HCT116 (cell line): ENCODE measurements at regions not wholly inside any gene's neighbourhood (a gene's known extent, or its start where the extent isn't known, plus 50 kb on each side); places are given as distances from the start of the nearest gene placed in this dataset.

ENCODE experiments used
- POLR2A ChIP-seq: IDR thresholded peaks from 2 replicates; pipeline ENCODE4 v1.7.0; 2011; ENCODE audit warnings: borderline replicate concordance; ENCODE audit not compliant: insufficient read depth, insufficient read length; ENCODE audit errors: extremely low read depth
- ZFX ChIP-seq: fragments of 450-650 bp; IDR thresholded peaks from 2 replicates; pipeline ENCODE4 v1.6.1; 2017
- TF ChIP-seq, protein P1 (sequence below), 3 experiments: fragments of 200-600 bp in 1 of 3; sonication (generic) in 1 of 3; IDR thresholded peaks in 2 of 3; conservative IDR thresholded peaks in 1 of 3; 2 replicates each; pipeline ENCODE4 v1.5.1; 2012 to 2017; ENCODE audit warnings: low read depth in 2 of 3, low read length in 2 of 3, antibody characterized with exemption in 1 of 3, borderline replicate concordance in 1 of 3, control low read depth in 1 of 3, mild to moderate bottlenecking in 1 of 3, mixed read lengths in 1 of 3, mixed run types in 1 of 3, moderate library complexity in 1 of 3; ENCODE audit not compliant: insufficient read depth in 1 of 3

DNA sequence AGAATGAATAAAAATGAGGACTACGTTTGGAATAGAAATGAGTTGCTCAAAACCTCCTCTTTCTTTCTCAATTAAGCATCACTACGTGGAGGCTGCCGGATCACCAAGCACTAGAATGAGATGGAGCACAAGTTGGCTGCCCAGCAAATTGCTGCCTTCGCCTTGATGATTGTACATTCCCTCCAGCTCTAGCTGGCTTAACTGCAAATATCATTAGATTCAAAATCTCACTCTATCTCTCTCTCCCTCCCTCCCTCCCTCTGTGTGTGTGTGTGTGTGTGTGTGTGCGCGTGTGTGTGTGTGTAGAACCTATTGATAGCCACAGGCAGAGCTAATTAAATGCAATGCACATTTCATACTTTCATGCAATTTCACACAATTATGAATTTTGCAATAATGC is 310.7 kb upstream of the CDH4 start:
- TF ChIP-seq ZFX = no peak
- no peak for TF ChIP-seq POLR2A
- TF ChIP-seq, protein P1, sequence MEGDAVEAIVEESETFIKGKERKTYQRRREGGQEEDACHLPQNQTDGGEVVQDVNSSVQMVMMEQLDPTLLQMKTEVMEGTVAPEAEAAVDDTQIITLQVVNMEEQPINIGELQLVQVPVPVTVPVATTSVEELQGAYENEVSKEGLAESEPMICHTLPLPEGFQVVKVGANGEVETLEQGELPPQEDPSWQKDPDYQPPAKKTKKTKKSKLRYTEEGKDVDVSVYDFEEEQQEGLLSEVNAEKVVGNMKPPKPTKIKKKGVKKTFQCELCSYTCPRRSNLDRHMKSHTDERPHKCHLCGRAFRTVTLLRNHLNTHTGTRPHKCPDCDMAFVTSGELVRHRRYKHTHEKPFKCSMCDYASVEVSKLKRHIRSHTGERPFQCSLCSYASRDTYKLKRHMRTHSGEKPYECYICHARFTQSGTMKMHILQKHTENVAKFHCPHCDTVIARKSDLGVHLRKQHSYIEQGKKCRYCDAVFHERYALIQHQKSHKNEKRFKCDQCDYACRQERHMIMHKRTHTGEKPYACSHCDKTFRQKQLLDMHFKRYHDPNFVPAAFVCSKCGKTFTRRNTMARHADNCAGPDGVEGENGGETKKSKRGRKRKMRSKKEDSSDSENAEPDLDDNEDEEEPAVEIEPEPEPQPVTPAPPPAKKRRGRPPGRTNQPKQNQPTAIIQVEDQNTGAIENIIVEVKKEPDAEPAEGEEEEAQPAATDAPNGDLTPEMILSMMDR (IDR thresholded peaks at IDR 0.05 in 2 of 3, conservative IDR thresholded peaks at IDR 0.05 in 1 of 3; ENCODE audit: borderline replicate concordance in 1 of 3, insufficient read depth in 1 of 3, low read depth in 2 of 3, low read length in 2 of 3) = no peak
